Lower lobe of right lung (tissue), 2 donors: ENCODE measurements at regions not wholly inside any gene's neighbourhood (a gene's known extent, or its start where the extent isn't known, plus 50 kb on each side); places are given as distances from the start of the nearest gene placed in this dataset.

Experiments used
- ATAC-seq, 2 donors: fragments of 200-7000 bp; cut with Tn5 transposase; one replicate each; pipeline ENCODE4 v1.9.1; 2020 to 2022; ENCODE audit warnings: mild to moderate bottlenecking in 2 of 2, moderate library complexity in 2 of 2
- DNase-seq: peaks from one replicate; pipeline ENCODE4 v3.0.0-alpha.2; 2020
- H3K27ac ChIP-seq: fragments of 200-600 bp; one replicate; pipeline ENCODE4 v1.8.0; 2022
- H3K27me3 ChIP-seq: fragments of 200-600 bp; one replicate; pipeline ENCODE4 v1.8.0; 2022; ENCODE audit warnings: low read depth
- H3K36me3 ChIP-seq: fragments of 200-600 bp; one replicate; pipeline ENCODE4 v1.8.0; 2022; ENCODE audit warnings: mild to moderate bottlenecking
- H3K4me1 ChIP-seq: fragments of 200-600 bp; one replicate; pipeline ENCODE4 v1.8.0; 2022
- H3K4me3 ChIP-seq: fragments of 200-600 bp; one replicate; pipeline ENCODE4 v1.8.0; 2022; ENCODE audit warnings: mild to moderate bottlenecking
- H3K9me3 ChIP-seq: fragments of 200-600 bp; one replicate; pipeline ENCODE4 v1.8.0; 2022
- intact Hi-C: fragments of 100-400 bp; cut with DNase I; formaldehyde crosslinking; loops from one replicate; pipeline ENCODE4 v1.11.0; 2022
- TF ChIP-seq, protein P1 (sequence below): fragments of 200-600 bp; IDR thresholded peaks from one replicate; pipeline ENCODE4 v1.8.0; 2022; ENCODE audit warnings: antibody characterized with exemption, mild to moderate bottlenecking
- donor health status: DM: no; HTN: yes; CAD: no; lungs with severe emphysema.

DNA sequence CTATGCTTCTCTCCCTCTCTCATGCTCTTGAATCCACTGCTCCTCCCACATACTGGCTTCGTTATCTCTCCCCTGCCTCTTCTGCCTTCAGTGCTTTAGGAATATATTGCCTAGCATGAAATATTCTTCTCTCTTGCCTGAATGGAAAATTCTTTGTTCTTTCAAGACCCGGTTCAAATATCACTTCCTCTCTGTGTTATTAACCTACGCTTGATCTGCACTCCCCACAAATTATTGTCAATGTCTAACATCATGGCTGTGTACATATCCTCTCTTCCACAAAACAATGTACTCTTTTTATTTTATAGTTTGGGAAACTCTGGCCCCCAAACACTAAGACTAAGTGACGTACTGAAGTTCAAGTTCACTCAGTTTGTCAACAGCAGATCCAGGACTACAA is 211.0 kb downstream of the SEC61B start:
- intact Hi-C loops, result no loop called here
- no peaks in the 10 kb centered on the region for H3K9me3 ChIP-seq
- H3K27ac ChIP-seq, result no peak overlapping the region
- H3K27me3 ChIP-seq, result no peaks in the 10 kb centered on the region
- H3K4me1 ChIP-seq, result peaks cover 9% of the 10 kb centered on the region
- H3K36me3 ChIP-seq, result no peaks in the 10 kb centered on the region
- H3K4me3 ChIP-seq, result no peak overlapping the region
- TF ChIP-seq, protein P1, sequence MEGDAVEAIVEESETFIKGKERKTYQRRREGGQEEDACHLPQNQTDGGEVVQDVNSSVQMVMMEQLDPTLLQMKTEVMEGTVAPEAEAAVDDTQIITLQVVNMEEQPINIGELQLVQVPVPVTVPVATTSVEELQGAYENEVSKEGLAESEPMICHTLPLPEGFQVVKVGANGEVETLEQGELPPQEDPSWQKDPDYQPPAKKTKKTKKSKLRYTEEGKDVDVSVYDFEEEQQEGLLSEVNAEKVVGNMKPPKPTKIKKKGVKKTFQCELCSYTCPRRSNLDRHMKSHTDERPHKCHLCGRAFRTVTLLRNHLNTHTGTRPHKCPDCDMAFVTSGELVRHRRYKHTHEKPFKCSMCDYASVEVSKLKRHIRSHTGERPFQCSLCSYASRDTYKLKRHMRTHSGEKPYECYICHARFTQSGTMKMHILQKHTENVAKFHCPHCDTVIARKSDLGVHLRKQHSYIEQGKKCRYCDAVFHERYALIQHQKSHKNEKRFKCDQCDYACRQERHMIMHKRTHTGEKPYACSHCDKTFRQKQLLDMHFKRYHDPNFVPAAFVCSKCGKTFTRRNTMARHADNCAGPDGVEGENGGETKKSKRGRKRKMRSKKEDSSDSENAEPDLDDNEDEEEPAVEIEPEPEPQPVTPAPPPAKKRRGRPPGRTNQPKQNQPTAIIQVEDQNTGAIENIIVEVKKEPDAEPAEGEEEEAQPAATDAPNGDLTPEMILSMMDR, result no peak
- DNase-seq, result no peak
- no peak for ATAC-seq

- ATAC-seq (peak; percentile 93), DNase-seq (peak; percentile 68)
- peaks cover 9% of the 10 kb centered on the region for H3K4me1 ChIP-seq
- H3K27me3 ChIP-seq, result no peaks in the 10 kb centered on the region
- no peaks in the 10 kb centered on the region for H3K9me3 ChIP-seq
- TF ChIP-seq, protein P1, result no peak
- intact Hi-C loops, result no loop called here
- no peak overlapping the region for H3K27ac ChIP-seq
- no peak overlapping the region for H3K4me3 ChIP-seq
- no peaks in the 10 kb centered on the region for H3K36me3 ChIP-seq
Measured at GRCh38 chr9:99433555-99433954, 211.5 kb downstream of the SEC61B start.

GRCh38 chr9:99436616-99437015 is 214.5 kb downstream of the SEC61B start:
- no peaks in the 10 kb centered on the region for H3K9me3 ChIP-seq
- H3K36me3 ChIP-seq, result no peaks in the 10 kb centered on the region
- intact Hi-C loops, result no loop called here
- ATAC-seq, result no peak
- H3K27me3 ChIP-seq, result no peaks in the 10 kb centered on the region
- H3K4me3 ChIP-seq, result no peak overlapping the region
- no peak overlapping the region for H3K27ac ChIP-seq
- TF ChIP-seq, protein P1, result no peak
- H3K4me1 ChIP-seq, result peaks cover 9% of the 10 kb centered on the region
- DNase-seq, result no peak

DNA sequence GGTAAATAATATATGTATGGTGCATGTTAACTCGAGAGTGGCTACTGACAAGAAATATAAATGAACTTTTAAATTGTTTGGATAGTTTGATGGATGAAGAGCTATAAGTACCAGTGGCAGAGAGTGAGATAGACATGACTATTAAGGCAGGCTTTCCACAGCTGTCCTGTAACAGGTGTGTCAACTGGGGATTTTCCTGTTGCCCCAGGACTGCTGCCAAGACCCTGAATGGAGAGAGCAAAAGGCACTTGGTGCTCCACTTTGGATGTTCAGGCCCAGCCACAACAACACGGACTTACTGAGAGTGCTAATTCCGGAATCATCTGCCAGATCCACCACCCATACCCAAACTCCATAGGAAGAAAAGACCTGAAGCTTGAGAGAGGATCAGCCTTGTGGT is 215.1 kb downstream of the SEC61B start:
- no peak overlapping the region for H3K4me3 ChIP-seq
- no peaks in the 10 kb centered on the region for H3K36me3 ChIP-seq
- H3K27me3 ChIP-seq, result no peaks in the 10 kb centered on the region
- no peaks in the 10 kb centered on the region for H3K9me3 ChIP-seq
- peaks cover 9% of the 10 kb centered on the region for H3K4me1 ChIP-seq
- TF ChIP-seq, protein P1, result no peak
- DNase-seq (no peak), ATAC-seq (no peak)
- H3K27ac ChIP-seq, result no peak overlapping the region
- intact Hi-C loops, result no loop called here

DNA sequence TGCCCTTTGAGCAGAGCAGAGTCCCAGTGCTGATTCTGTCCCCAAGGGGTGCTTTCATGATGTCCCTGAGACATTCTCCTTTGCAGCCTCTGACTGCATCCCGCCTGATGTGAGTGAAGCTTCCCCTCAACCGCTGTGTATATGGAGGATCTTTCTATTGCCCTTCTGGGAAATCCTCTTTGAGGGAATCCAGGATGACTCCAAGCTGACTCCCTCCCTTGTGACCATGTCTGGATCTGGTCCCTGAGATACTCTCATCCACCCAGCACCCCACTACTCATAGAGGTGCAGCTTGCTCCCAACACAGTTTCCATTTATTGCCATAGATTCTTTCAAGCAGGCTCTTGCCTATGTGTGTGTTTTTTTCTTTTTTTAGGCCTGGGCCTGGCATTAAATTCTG is 216.5 kb downstream of the SEC61B start:
- H3K9me3 ChIP-seq, result no peaks in the 10 kb centered on the region
- no peaks in the 10 kb centered on the region for H3K27me3 ChIP-seq
- no peak overlapping the region for H3K27ac ChIP-seq
- intact Hi-C loops, result no loop called here
- TF ChIP-seq, protein P1, result no peak
- H3K4me3 ChIP-seq, result no peak overlapping the region
- ATAC-seq, result no peak
- no peak for DNase-seq
- no peaks in the 10 kb centered on the region for H3K36me3 ChIP-seq
- peaks cover 4% of the 10 kb centered on the region for H3K4me1 ChIP-seq

DNA sequence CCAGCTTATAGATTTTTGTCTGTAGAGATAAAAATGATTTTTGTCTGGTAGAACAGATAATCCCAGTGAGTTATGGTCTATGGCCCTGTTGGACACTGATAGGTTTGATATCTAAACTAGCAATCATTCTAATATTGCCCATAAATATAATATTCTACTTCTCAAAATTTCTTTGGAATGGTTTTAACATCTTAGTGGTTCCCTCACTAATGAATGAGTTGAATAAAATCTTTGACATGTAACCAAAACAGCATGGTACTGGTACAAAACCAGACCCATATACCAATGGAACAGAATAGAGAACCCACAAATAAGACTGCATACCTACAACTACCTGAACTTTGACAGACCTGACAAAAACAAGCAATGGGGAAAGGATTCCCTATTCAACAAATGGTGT is 219.7 kb downstream of the SEC61B start:
- intact Hi-C loops, result no loop called here

More for the DNA sequence above, 219.7 kb downstream of the SEC61B start:
- Histone ChIP-seq H3K27ac (no peak overlapping the region), H3K27me3 (no peaks in the 10 kb centered on the region), H3K9me3 (no peaks in the 10 kb centered on the region), H3K4me3 (no peak overlapping the region), H3K4me1 (no peaks in the 10 kb centered on the region), H3K36me3 (no peaks in the 10 kb centered on the region)
- no peak for DNase-seq
- TF ChIP-seq, protein P1, result no peak
- no peak for ATAC-seq
